SK-N-SH (cell line): ENCODE measurements at regions not wholly inside any gene's neighbourhood (a gene's known extent, or its start where the extent isn't known, plus 50 kb on each side); places are given as distances from the start of the nearest gene placed in this dataset.
"Not testable (repeated sequence)": the region's sequence is repeated elsewhere in the genome, so short reads cannot be mapped to it uniquely, and the experiment has no call there.

Source experiments
- CTCF ChIA-PET: fragments of 300-600, 350-600 bp; formaldehyde crosslinking; extraction: SDS; loops from one replicate; lab custom pipeline; 2021; lab: Yijun Ruan, JAX
- POLR2A ChIA-PET: fragments of 350-600 bp; sonication (Branson Sonifier 250); formaldehyde crosslinking; extraction: SDS; loops from one replicate; lab custom pipeline; 2020; ENCODE audit warnings: antibody characterized with exemption, inconsistent platforms; lab: Yijun Ruan, JAX
- DNase-seq: peaks from one replicate; pipeline ENCODE4 v3.0.0; 2012
- H2AFZ ChIP-seq: fragments of 200-600 bp; sonication (generic); 2 replicates; pipeline ENCODE4 v1.8.1; 2016; ENCODE audit warnings: antibody characterized with exemption, mild to moderate bottlenecking, low read depth
- H3F3A ChIP-seq: fragments of 200-600 bp; sonication (generic); replicated peaks from 2 replicates; pipeline ENCODE3; 2016; ENCODE audit warnings: antibody characterized with exemption, mild to moderate bottlenecking; ENCODE audit not compliant: insufficient read depth
- H3K27ac ChIP-seq, 2 experiments: fragments of 200-500 bp in 1 of 2; fragments of 200-600 bp in 1 of 2; sonication (Bioruptor generic) in 1 of 2; sonication (generic), shearing (Covaris generic) in 1 of 2; 2 replicates each; pipeline versions ENCODE4 v1.5.1 to v1.6.1; 2014 to 2016; ENCODE audit warnings: low read depth in 2 of 2, inconsistent platforms in 1 of 2, low read length in 1 of 2, mild to moderate bottlenecking in 1 of 2, mixed read lengths in 1 of 2
- H3K27me3 ChIP-seq: fragments of 200-600 bp; sonication (generic), shearing (Covaris generic); 2 replicates; pipeline ENCODE4 v1.6.1; 2016; ENCODE audit warnings: mixed run types; ENCODE audit not compliant: insufficient read depth
- H3K36me3 ChIP-seq, 2 experiments: fragments of 200-500 bp in 1 of 2; fragments of 200-600 bp in 1 of 2; sonication (Bioruptor generic) in 1 of 2; sonication (generic) in 1 of 2; replicated peaks in 1 of 2; 2 replicates each; pipeline versions ENCODE3 to v1.5.1; 2014 to 2016; ENCODE audit warnings: low read length in 1 of 2, mild to moderate bottlenecking in 1 of 2; ENCODE audit not compliant: insufficient read depth in 2 of 2, control insufficient read depth in 1 of 2
- H3K4me1 ChIP-seq, 2 experiments: fragments of 200-500 bp in 1 of 2; fragments of 200-600 bp in 1 of 2; sonication (Bioruptor generic) in 1 of 2; sonication (generic), shearing (Covaris generic) in 1 of 2; 2 replicates each; pipeline versions ENCODE4 v1.5.1 to v1.6.1; 2014 to 2016; ENCODE audit warnings: low read depth in 1 of 2, low read length in 1 of 2, mixed run types in 1 of 2; ENCODE audit not compliant: insufficient read depth in 2 of 2, control insufficient read depth in 1 of 2
- H3K4me2 ChIP-seq: fragments of 200-600 bp; sonication (generic), shearing (Covaris generic); 2 replicates; pipeline ENCODE4 v1.6.1; 2017; ENCODE audit warnings: mixed run types
- H3K4me3 ChIP-seq, 2 experiments: fragments of 200-500 bp in 1 of 2; fragments of 200-600 bp in 1 of 2; sonication (Bioruptor generic) in 1 of 2; sonication (generic), shearing (Covaris generic) in 1 of 2; 2 replicates each; pipeline versions ENCODE4 v1.5.1 to v1.8.1; 2014 to 2016; ENCODE audit warnings: low read depth in 2 of 2, inconsistent platforms in 1 of 2, low read length in 1 of 2, mild to moderate bottlenecking in 1 of 2, mixed read lengths in 1 of 2, moderate library complexity in 1 of 2
- H3K79me2 ChIP-seq: fragments of 200-600 bp; sonication (generic); 2 replicates; pipeline ENCODE4 v1.8.1; 2017; ENCODE audit warnings: mild to moderate bottlenecking; ENCODE audit not compliant: insufficient read depth
- H3K9ac ChIP-seq: fragments of 200-600 bp; sonication (generic); 2 replicates; pipeline ENCODE4 v1.6.1; 2017; ENCODE audit warnings: mixed run types
- H3K9me2 ChIP-seq: fragments of 200-600 bp; sonication (generic); 2 replicates; pipeline ENCODE4 v1.6.1; 2017; ENCODE audit warnings: mixed run types
- H3K9me3 ChIP-seq: fragments of 200-600 bp; sonication (generic); 2 replicates; pipeline ENCODE4 v1.6.1; 2017; ENCODE audit warnings: mixed run types, mild to moderate bottlenecking, moderate library complexity
- H4K20me1 ChIP-seq: fragments of 200-600 bp; sonication (generic); 2 replicates; pipeline ENCODE4 v1.6.1; 2017; ENCODE audit warnings: mild to moderate bottlenecking, mixed run types; ENCODE audit not compliant: insufficient read depth
- CHD2 ChIP-seq: fragments of 150-350 bp; IDR thresholded peaks from 2 replicates; pipeline ENCODE4 v1.6.1; 2018; ENCODE audit warnings: low read length; ENCODE audit not compliant: partially characterized antibody
- FOSL2 ChIP-seq: IDR thresholded peaks from 2 replicates; pipeline ENCODE4 v1.4.0; 2012; ENCODE audit warnings: low read depth, mild to moderate bottlenecking, moderate library complexity, borderline replicate concordance
- FOXJ3 ChIP-seq: sonication (generic); formaldehyde crosslinking; IDR thresholded peaks from 2 replicates; pipeline ENCODE4 v1.5.1; 2020; ENCODE audit warnings: mild to moderate bottlenecking, missing genetic modification reagents
- FOXM1 ChIP-seq: IDR thresholded peaks from 2 replicates; pipeline ENCODE4 v1.4.0; 2012; ENCODE audit warnings: low read depth, mild to moderate bottlenecking
- GABPA ChIP-seq: IDR thresholded peaks from 2 replicates; pipeline ENCODE4 v1.4.0; 2012; ENCODE audit warnings: low read depth, mild to moderate bottlenecking
- MXI1 ChIP-seq: IDR thresholded peaks from 2 replicates; pipeline ENCODE4 v1.6.1; 2012; ENCODE audit warnings: mild to moderate bottlenecking, low read depth, low read length, improper control_type of control experiment
- NFIC ChIP-seq: IDR thresholded peaks from 2 replicates; pipeline ENCODE4 v1.4.0; 2012; ENCODE audit warnings: borderline replicate concordance
- RAD21 ChIP-seq: IDR thresholded peaks from 2 replicates; pipeline ENCODE4 v1.6.1; 2012; ENCODE audit warnings: mild to moderate bottlenecking, low read length
- RCOR1 ChIP-seq: fragments of 150-350 bp; IDR thresholded peaks from 2 replicates; pipeline ENCODE4 v1.6.1; 2017; ENCODE audit warnings: antibody characterized with exemption, low read length
- RXRA ChIP-seq: IDR thresholded peaks from 2 replicates; pipeline ENCODE4 v1.4.0; 2012; ENCODE audit warnings: low read depth, mild to moderate bottlenecking, borderline replicate concordance
- SIN3A ChIP-seq: IDR thresholded peaks from 2 replicates; pipeline ENCODE4 v1.6.1; 2012; ENCODE audit warnings: low read depth, mild to moderate bottlenecking, low read length, moderate library complexity, borderline replicate concordance
- TAF1 ChIP-seq: IDR thresholded peaks from 2 replicates; pipeline ENCODE4 v1.6.1; 2012; ENCODE audit warnings: low read depth, mild to moderate bottlenecking, low read length, moderate library complexity, borderline replicate concordance
- YY1 ChIP-seq: IDR thresholded peaks from 2 replicates; pipeline ENCODE4 v1.4.0; 2012; ENCODE audit warnings: low read depth, mild to moderate bottlenecking
- WGBS: methylation state at CpG from one replicate; pipeline ENCODE4 v1.1.6; 2017; ENCODE audit warnings: low lambda C conversion rate; 5-methylcytosine and 5-hydroxymethylcytosine counted together
- TF ChIP-seq, protein P1 (sequence below): IDR thresholded peaks from 2 replicates; pipeline ENCODE4 v1.6.1; 2012; ENCODE audit warnings: mild to moderate bottlenecking, low read depth, low read length, moderate library complexity
- TF ChIP-seq, protein P2 (sequence below): fragments of 200-600 bp; sonication (generic); IDR thresholded peaks from 2 replicates; pipeline ENCODE4 v1.6.1; 2017; ENCODE audit warnings: antibody characterized with exemption, mild to moderate bottlenecking, moderate library complexity
- TF ChIP-seq, protein P3 (sequence below): IDR thresholded peaks from 2 replicates; pipeline ENCODE4 v1.4.0; 2012; ENCODE audit warnings: low read depth

GRCh38 chr17:5897275-5897911 is 172.8 kb upstream of the WSCD1 start (continued):
- TF ChIP-seq FOXJ3 (CRISPR knock-in tag) (no peak), TAF1 (no peak), MXI1 (no peak), RAD21 (no peak), GABPA (no peak)

DNA sequence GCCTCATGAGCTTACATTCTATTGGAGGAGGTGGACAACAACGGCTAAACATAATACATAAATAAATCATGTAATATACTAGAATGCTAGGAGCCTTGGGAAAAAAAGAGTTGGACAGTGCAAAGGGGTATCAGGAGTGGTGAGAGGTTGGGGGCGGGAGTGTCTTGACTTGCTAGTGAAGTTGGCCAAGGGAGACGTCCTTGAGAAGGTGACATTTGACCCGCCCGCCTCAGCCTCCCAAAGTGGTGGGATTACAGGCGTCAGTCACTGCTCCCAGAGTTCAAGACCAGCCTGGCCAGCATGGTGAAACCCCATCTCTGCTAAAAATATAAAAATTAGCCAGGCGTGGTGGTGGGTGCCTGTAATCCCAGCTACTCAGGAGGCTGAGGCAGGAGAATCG is 172.2 kb upstream of the WSCD1 start:
- POLR2A ChIA-PET, H3K36me3 ChIP-seq, DNase-seq, H3F3A ChIP-seq, H3K27ac ChIP-seq, H3K4me2 ChIP-seq, H2AFZ ChIP-seq, H3K4me1 ChIP-seq, H3K9me2 ChIP-seq, CTCF ChIA-PET, H3K4me3 ChIP-seq, H3K9me3 ChIP-seq, H3K79me2 ChIP-seq, H3K27me3 ChIP-seq, H3K9ac ChIP-seq, H4K20me1 ChIP-seq: not testable (repeated sequence)
- 13% methylated on average over 8 of the region's 8 CpGs for WGBS

GRCh38 chr17:5898406-5898805 is 171.8 kb upstream of the WSCD1 start:
- Histone ChIP-seq H2AFZ (no peak overlapping the region), H4K20me1 (no peaks in the 10 kb centered on the region), H3K9me2 (no peaks in the 10 kb centered on the region), H3F3A (no peaks in the 10 kb centered on the region), H3K27me3 (no peaks in the 10 kb centered on the region; the same call in 1 of the 2 replicates), H3K9me3 (no peaks in the 10 kb centered on the region), H3K4me3 (no peak overlapping the region), H3K36me3 (no peaks in the 10 kb centered on the region), H3K9ac (no peak overlapping the region), H3K4me2 (no peak overlapping the region), H3K79me2 (no peaks in the 10 kb centered on the region), H3K4me1 (no peaks in the 10 kb centered on the region), H3K27ac (no peak overlapping the region)
- 36% methylated on average over 8 of the region's 8 CpGs for WGBS
- ChIA-PET CTCF (no interaction called here), POLR2A (no interaction called here)
- no peak for TF ChIP-seq CHD2
- no peak for TF ChIP-seq YY1
- TF ChIP-seq RCOR1, result no peak
- TF ChIP-seq, protein P1, sequence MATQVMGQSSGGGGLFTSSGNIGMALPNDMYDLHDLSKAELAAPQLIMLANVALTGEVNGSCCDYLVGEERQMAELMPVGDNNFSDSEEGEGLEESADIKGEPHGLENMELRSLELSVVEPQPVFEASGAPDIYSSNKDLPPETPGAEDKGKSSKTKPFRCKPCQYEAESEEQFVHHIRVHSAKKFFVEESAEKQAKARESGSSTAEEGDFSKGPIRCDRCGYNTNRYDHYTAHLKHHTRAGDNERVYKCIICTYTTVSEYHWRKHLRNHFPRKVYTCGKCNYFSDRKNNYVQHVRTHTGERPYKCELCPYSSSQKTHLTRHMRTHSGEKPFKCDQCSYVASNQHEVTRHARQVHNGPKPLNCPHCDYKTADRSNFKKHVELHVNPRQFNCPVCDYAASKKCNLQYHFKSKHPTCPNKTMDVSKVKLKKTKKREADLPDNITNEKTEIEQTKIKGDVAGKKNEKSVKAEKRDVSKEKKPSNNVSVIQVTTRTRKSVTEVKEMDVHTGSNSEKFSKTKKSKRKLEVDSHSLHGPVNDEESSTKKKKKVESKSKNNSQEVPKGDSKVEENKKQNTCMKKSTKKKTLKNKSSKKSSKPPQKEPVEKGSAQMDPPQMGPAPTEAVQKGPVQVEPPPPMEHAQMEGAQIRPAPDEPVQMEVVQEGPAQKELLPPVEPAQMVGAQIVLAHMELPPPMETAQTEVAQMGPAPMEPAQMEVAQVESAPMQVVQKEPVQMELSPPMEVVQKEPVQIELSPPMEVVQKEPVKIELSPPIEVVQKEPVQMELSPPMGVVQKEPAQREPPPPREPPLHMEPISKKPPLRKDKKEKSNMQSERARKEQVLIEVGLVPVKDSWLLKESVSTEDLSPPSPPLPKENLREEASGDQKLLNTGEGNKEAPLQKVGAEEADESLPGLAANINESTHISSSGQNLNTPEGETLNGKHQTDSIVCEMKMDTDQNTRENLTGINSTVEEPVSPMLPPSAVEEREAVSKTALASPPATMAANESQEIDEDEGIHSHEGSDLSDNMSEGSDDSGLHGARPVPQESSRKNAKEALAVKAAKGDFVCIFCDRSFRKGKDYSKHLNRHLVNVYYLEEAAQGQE, result no peak
- no peak for TF ChIP-seq RXRA
- TF ChIP-seq FOSL2, result no peak
- no peak for TF ChIP-seq FOXM1
- TF ChIP-seq, protein P2, sequence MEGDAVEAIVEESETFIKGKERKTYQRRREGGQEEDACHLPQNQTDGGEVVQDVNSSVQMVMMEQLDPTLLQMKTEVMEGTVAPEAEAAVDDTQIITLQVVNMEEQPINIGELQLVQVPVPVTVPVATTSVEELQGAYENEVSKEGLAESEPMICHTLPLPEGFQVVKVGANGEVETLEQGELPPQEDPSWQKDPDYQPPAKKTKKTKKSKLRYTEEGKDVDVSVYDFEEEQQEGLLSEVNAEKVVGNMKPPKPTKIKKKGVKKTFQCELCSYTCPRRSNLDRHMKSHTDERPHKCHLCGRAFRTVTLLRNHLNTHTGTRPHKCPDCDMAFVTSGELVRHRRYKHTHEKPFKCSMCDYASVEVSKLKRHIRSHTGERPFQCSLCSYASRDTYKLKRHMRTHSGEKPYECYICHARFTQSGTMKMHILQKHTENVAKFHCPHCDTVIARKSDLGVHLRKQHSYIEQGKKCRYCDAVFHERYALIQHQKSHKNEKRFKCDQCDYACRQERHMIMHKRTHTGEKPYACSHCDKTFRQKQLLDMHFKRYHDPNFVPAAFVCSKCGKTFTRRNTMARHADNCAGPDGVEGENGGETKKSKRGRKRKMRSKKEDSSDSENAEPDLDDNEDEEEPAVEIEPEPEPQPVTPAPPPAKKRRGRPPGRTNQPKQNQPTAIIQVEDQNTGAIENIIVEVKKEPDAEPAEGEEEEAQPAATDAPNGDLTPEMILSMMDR, result no peak
- TF ChIP-seq, protein P3, sequence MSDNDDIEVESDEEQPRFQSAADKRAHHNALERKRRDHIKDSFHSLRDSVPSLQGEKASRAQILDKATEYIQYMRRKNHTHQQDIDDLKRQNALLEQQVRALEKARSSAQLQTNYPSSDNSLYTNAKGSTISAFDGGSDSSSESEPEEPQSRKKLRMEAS, result no peak
- TF ChIP-seq SIN3A, result no peak
- no peak for TF ChIP-seq NFIC
- no peak for TF ChIP-seq GABPA
- TF ChIP-seq, all 33 proteins: peak for 0
- DNase-seq, result no peak
